ENCODE measurements at regions not wholly inside any gene's neighbourhood (a gene's known extent, or its start where the extent isn't known, plus 50 kb on each side); places are given as distances from the start of the nearest gene placed in this dataset.

- TF ChIP-seq POLR2A (IDR thresholded peaks at IDR 0.05): no peak
- TF ChIP-seq, protein P1, sequence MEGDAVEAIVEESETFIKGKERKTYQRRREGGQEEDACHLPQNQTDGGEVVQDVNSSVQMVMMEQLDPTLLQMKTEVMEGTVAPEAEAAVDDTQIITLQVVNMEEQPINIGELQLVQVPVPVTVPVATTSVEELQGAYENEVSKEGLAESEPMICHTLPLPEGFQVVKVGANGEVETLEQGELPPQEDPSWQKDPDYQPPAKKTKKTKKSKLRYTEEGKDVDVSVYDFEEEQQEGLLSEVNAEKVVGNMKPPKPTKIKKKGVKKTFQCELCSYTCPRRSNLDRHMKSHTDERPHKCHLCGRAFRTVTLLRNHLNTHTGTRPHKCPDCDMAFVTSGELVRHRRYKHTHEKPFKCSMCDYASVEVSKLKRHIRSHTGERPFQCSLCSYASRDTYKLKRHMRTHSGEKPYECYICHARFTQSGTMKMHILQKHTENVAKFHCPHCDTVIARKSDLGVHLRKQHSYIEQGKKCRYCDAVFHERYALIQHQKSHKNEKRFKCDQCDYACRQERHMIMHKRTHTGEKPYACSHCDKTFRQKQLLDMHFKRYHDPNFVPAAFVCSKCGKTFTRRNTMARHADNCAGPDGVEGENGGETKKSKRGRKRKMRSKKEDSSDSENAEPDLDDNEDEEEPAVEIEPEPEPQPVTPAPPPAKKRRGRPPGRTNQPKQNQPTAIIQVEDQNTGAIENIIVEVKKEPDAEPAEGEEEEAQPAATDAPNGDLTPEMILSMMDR (IDR thresholded peaks at IDR 0.05): no peak
Observed at GRCh38 chr20:39897058-39897457, 792.0 kb downstream of the MAFB start.

All from body of pancreas (tissue), 4 donors.